GM12891 (cell line): ENCODE measurements at regions not wholly inside any gene's neighbourhood (a gene's known extent, or its start where the extent isn't known, plus 50 kb on each side); places are given as distances from the start of the nearest gene placed in this dataset.

ENCODE experiments used
- POLR2A ChIP-seq: IDR thresholded peaks from 2 replicates; pipeline ENCODE4 v1.6.1; 2011; ENCODE audit warnings: low read depth, low read length, control low read depth
- POLR2AphosphoS5 ChIP-seq: IDR thresholded peaks from 2 replicates; pipeline ENCODE4 v1.6.1; 2011; ENCODE audit warnings: low read depth, low read length, control low read depth
- SPI1 ChIP-seq: IDR thresholded peaks from 2 replicates; pipeline ENCODE4 v1.6.1; 2011; ENCODE audit warnings: low read depth, low read length, control low read depth
- TAF1 ChIP-seq: IDR thresholded peaks from 2 replicates; pipeline ENCODE4 v1.6.1; 2011; ENCODE audit warnings: low read depth, low read length, control low read depth

- TF ChIP-seq POLR2A, result no peak
- TF ChIP-seq POLR2AphosphoS5, result no peak
- no peak for TF ChIP-seq TAF1
- no peak for TF ChIP-seq SPI1
These were observed 141.5 kb downstream of the NEDD1 start for GRCh38 chr12:97048421-97049035.
